Heart right ventricle (tissue), 16 donors: ENCODE measurements at regions not wholly inside any gene's neighbourhood (a gene's known extent, or its start where the extent isn't known, plus 50 kb on each side); places are given as distances from the start of the nearest gene placed in this dataset.

Experiments used
- ATAC-seq, 8 donors: fragments of 200-7000 bp; cut with Tn5 transposase; one replicate each; pipeline ENCODE4 v1.9.1; 2020; ENCODE audit warnings: mild to moderate bottlenecking in 8 of 8, moderate library complexity in 8 of 8, moderate number of reproducible peaks in 1 of 8
- DNase-seq, 2 donors: peaks; one replicate each; pipeline ENCODE4 v3.0.0-alpha.2; 2020
- H3K27ac ChIP-seq, 10 donors: fragments of 200-600 bp; sonication (generic) in 2 of 10; one replicate each; pipeline versions ENCODE4 v1.5.0 to v1.8.0; 2020 to 2022; ENCODE audit warnings: mild to moderate bottlenecking in 3 of 10
- H3K27me3 ChIP-seq, 7 donors: fragments of 200-600 bp; one replicate each; pipeline ENCODE4 v1.8.0; 2021 to 2022; ENCODE audit warnings: mild to moderate bottlenecking in 2 of 7
- H3K36me3 ChIP-seq, 9 donors: fragments of 200-600 bp; sonication (generic) in 1 of 9; one replicate each; pipeline versions ENCODE4 v1.5.0 to v1.8.0; 2020 to 2022; ENCODE audit warnings: mild to moderate bottlenecking in 2 of 9
- H3K4me1 ChIP-seq, 9 donors: fragments of 200-600 bp; sonication (generic) in 1 of 9; one replicate each; pipeline versions ENCODE4 v1.5.0 to v1.8.0; 2020 to 2022; ENCODE audit warnings: mild to moderate bottlenecking in 4 of 9
- H3K4me3 ChIP-seq, 10 donors: fragments of 200-600 bp; sonication (generic) in 2 of 10; one replicate each; pipeline versions ENCODE4 v1.5.0 to v1.8.0; 2020 to 2022; ENCODE audit warnings: mild to moderate bottlenecking in 7 of 10, moderate library complexity in 2 of 10
- H3K9me3 ChIP-seq, 11 donors: fragments of 200-600 bp in 10 of 11; sonication (generic) in 2 of 11; one replicate each; pipeline versions ENCODE4 v1.5.0 to v1.8.0; 2013 to 2022; ENCODE audit warnings: mild to moderate bottlenecking in 2 of 11, control low read depth in 1 of 11, moderate library complexity in 1 of 11
- CTCF ChIP-seq, 9 donors: fragments of 200-600 bp; sonication (generic) in 2 of 9; IDR thresholded peaks; one replicate each; pipeline versions ENCODE4 v1.5.0 to v1.8.0; 2021 to 2022; ENCODE audit warnings: antibody characterized with exemption in 9 of 9, mild to moderate bottlenecking in 5 of 9, moderate library complexity in 1 of 9
- WGBS, 2 donors: extraction: QIAGEN DNeasy Blood & Tissue Kit; methylation state at CpG; one replicate each; pipeline ENCODE4 v1.1.7; 2013; ENCODE audit warnings: inconsistent platforms in 1 of 2; 5-methylcytosine and 5-hydroxymethylcytosine counted together
- intact Hi-C, 10 donors: fragments of 100-400 bp; cut with DNase I; formaldehyde crosslinking; loops; one replicate each; pipeline versions ENCODE4 v1.11.1 to v1.14.2; 2022
- donor health status: Arrhythmogenic right ventricular cardiomyopathy.
- donor health status: ischemic (EF 13 %, LVEDD 7.1; RV severe dilation, severe dysfunction).
- donor health status: healthy with polysubstance abuse.
- donor health status: DM: no; HTN: yes; CAD: no.
- donor health status: DM: no; HTN: no; CAD: no.
- donor health status: ischemic (EF 25% LVEDD 6.9; RV normal size, moderate dysfunction).
- donor health status: ischemic (EF 25% LVEDD 5.7; RV mildly dilated, moderate dysfunction).
- donor health status: healthy.
- donor health status: DM: yes; HTN: yes; CAD: no.
- donor health status: Ischemic cardiomyopathy.
- donor health status: ischemic (EF 35%, LVEDD 5.7; RV mildly dilated, moderate dysfunction).
- donor health status: nonischemic (EF 11% LVEDD 7.7; RV severe dilation, severe dysfunction).
- donor health status: DM: yes; HTN: yes; CAD: no.
- donor health status: PGD.
- donor health status: ischemic (EF 29% LVEDD 5.4; RV normal size, mild dysfunction).
- donor health status: nonischemic (EF 23%, LVEDD 6.1; RV moderate dilation, normal function).

- Histone ChIP-seq H3K36me3 (no peaks in the 10 kb centered on the region), H3K9me3 (peaks cover 0 to 7% (median 0%) of the 10 kb centered on the region in 11 donors), H3K27me3 (no peaks in the 10 kb centered on the region), H3K27ac (no peak overlapping the region), H3K4me3 (no peak overlapping the region), H3K4me1 (no peaks in the 10 kb centered on the region)
- ATAC-seq: no peak
- TF ChIP-seq CTCF (IDR thresholded peaks at IDR 0.05): no peak
- intact Hi-C loops: no loop called here
- 83 to 84% methylated on average over 2 of the region's 2 CpGs for WGBS, 2 donors
- DNase-seq: no peak
Observed at GRCh38 chr2:14047491-14047890, 585.0 kb upstream of the LRATD1 start.

GRCh38 chr2:14051401-14051800, 581.1 kb upstream of the LRATD1 start:
- peaks cover 0 to 6% (median 0%) of the 10 kb centered on the region in 11 donors for H3K9me3 ChIP-seq
- H3K36me3 ChIP-seq: no peaks in the 10 kb centered on the region
- H3K27ac ChIP-seq: no peak overlapping the region
- intact Hi-C loops: no loop called here
- no peak for TF ChIP-seq CTCF (IDR thresholded peaks at IDR 0.05)
- H3K27me3 ChIP-seq: no peaks in the 10 kb centered on the region
- H3K4me3 ChIP-seq: no peak overlapping the region
- no peak for ATAC-seq
- WGBS, 2 donors: 76 to 81% methylated on average over 2 of the region's 2 CpGs
- no peak for DNase-seq
- no peaks in the 10 kb centered on the region for H3K4me1 ChIP-seq

GRCh38 chr2:14053105-14053504, 579.4 kb upstream of the LRATD1 start:
- Histone ChIP-seq H3K27ac (no peak overlapping the region), H3K27me3 (no peaks in the 10 kb centered on the region), H3K4me1 (no peaks in the 10 kb centered on the region), H3K9me3 (peaks cover 0 to 10% (median 0%) of the 10 kb centered on the region in 11 donors), H3K4me3 (no peak overlapping the region), H3K36me3 (no peaks in the 10 kb centered on the region)
- DNase-seq: no peak
- ATAC-seq: no peak
- no peak for TF ChIP-seq CTCF (IDR thresholded peaks at IDR 0.05)
- intact Hi-C loops: no loop called here
- 81 to 91% methylated on average over 4 of the region's 4 CpGs for WGBS, 2 donors

- Histone ChIP-seq H3K36me3 (no peaks in the 10 kb centered on the region), H3K27me3 (no peaks in the 10 kb centered on the region), H3K9me3 (no peaks in the 10 kb centered on the region), H3K27ac (no peak overlapping the region), H3K4me3 (no peak overlapping the region), H3K4me1 (no peaks in the 10 kb centered on the region)
- TF ChIP-seq CTCF (IDR thresholded peaks at IDR 0.05): no peak
- 58 to 69% methylated on average over 2 of the region's 2 CpGs for WGBS, 2 donors
- DNase-seq (no peak), ATAC-seq (no peak)
- intact Hi-C loops: loop anchor here in 1 of 10 donors (5.0 kb wide), 1 partner anchor 1363 kb away; no protein-coding TSS in a partner anchor
Observed at GRCh38 chr2:14064346-14064745, 568.2 kb upstream of the LRATD1 start.
